OCI-LY1 (cell line): ENCODE measurements at regions not wholly inside any gene's neighbourhood (a gene's known extent, or its start where the extent isn't known, plus 50 kb on each side); places are given as distances from the start of the nearest gene placed in this dataset.

Experiments used
- H2AFZ ChIP-seq: fragments of 200-600 bp; sonication (generic), shearing (Covaris generic); 2 replicates; pipeline ENCODE4 v1.6.0; 2014; ENCODE audit warnings: antibody characterized with exemption, mild to moderate bottlenecking, low read length
- H3F3A ChIP-seq: fragments of 200-600 bp; sonication (generic), shearing (Covaris generic); 2 replicates; pipeline ENCODE4 v1.6.0; 2014; ENCODE audit warnings: mild to moderate bottlenecking, antibody characterized with exemption, low read length, moderate library complexity; ENCODE audit not compliant: insufficient read depth
- H3K27ac ChIP-seq: fragments of 200-600 bp; sonication (generic); 2 replicates; pipeline ENCODE4 v1.5.1; 2014; ENCODE audit warnings: low read length, mixed run types, mild to moderate bottlenecking, low read depth; ENCODE audit not compliant: poor library complexity, severe bottlenecking
- H3K27me3 ChIP-seq: fragments of 200-600 bp; sonication (generic); 2 replicates; pipeline ENCODE4 v1.6.0; 2014; ENCODE audit warnings: antibody characterized with exemption, mild to moderate bottlenecking, low read length, moderate library complexity; ENCODE audit not compliant: insufficient read depth
- H3K36me3 ChIP-seq: fragments of 200-600 bp; sonication (generic); 2 replicates; pipeline ENCODE4 v1.6.1; 2014; ENCODE audit warnings: mild to moderate bottlenecking, antibody characterized with exemption, low read length, moderate library complexity, mixed read lengths; ENCODE audit not compliant: insufficient read depth
- H3K4me1 ChIP-seq: fragments of 200-600 bp; sonication (generic); 2 replicates; pipeline ENCODE4 v1.5.1; 2014; ENCODE audit warnings: mild to moderate bottlenecking, low read length, moderate library complexity; ENCODE audit not compliant: insufficient read depth, severe bottlenecking
- H3K4me2 ChIP-seq: fragments of 200-600 bp; sonication (generic), shearing (Covaris generic); 2 replicates; pipeline ENCODE4 v1.6.1; 2014; ENCODE audit warnings: low read length
- H3K4me3 ChIP-seq: fragments of 200-600 bp; sonication (generic); 2 replicates; pipeline ENCODE4 v1.5.1; 2014; ENCODE audit warnings: low read length, low read depth, mild to moderate bottlenecking, mixed read lengths; ENCODE audit not compliant: poor library complexity, severe bottlenecking
- H3K79me2 ChIP-seq: fragments of 200-600 bp; shearing (Covaris generic); 2 replicates; pipeline ENCODE4 v1.6.1; 2016; ENCODE audit warnings: mixed run types, low read length, mixed read lengths; ENCODE audit not compliant: insufficient read depth
- H3K9ac ChIP-seq: fragments of 200-600 bp; sonication (generic), shearing (Covaris generic); 2 replicates; pipeline ENCODE4 v1.6.1; 2014; ENCODE audit warnings: mild to moderate bottlenecking, low read length, mixed read lengths
- H3K9me2 ChIP-seq: fragments of 200-600 bp; sonication (generic), shearing (Covaris generic); 2 replicates; pipeline ENCODE4 v1.6.1; 2014; ENCODE audit warnings: low read depth, mild to moderate bottlenecking, low read length, mixed read lengths
- H3K9me3 ChIP-seq: fragments of 200-600 bp; shearing (Covaris generic); 2 replicates; pipeline ENCODE4 v1.6.1; 2014; ENCODE audit warnings: low read length, mixed read lengths
- H4K20me1 ChIP-seq: fragments of 200-600 bp; sonication (generic), shearing (Covaris generic); 2 replicates; pipeline ENCODE4 v1.6.0; 2016; ENCODE audit warnings: mild to moderate bottlenecking, low read length; ENCODE audit not compliant: insufficient read depth
- EZH2 ChIP-seq: fragments of 200-600 bp; sonication (generic), shearing (Covaris generic); IDR thresholded peaks from 2 replicates; pipeline ENCODE4 v1.8.0; 2017; ENCODE audit warnings: borderline replicate concordance, mixed run types, mild to moderate bottlenecking, antibody characterized with exemption, low read length, moderate library complexity, mixed read lengths
- TF ChIP-seq, protein P1 (sequence below): fragments of 200-600 bp; sonication (generic), shearing (Covaris generic); IDR thresholded peaks from 2 replicates; pipeline ENCODE4 v1.5.1; 2017; ENCODE audit warnings: mild to moderate bottlenecking, antibody characterized with exemption, low read length, moderate library complexity, mixed read lengths

DNA sequence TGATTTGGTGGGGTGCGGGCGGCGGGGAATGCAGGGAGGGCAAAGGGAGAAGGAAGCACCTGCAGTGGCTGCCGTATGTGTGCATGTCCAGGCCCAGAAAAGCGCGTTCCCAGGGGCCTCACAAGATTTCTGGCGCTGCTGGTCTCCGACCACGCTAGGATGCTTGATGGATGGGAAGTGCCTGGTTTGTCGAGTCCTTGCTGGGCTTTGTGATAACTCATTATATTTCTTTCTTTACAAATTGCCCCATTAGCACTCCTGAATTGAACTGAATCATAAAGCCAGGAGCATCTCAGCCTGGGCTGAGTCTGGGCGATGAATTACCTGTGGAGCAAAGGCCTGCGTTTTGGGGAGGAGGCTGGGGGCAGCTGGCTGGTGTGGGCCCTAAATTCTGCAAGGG is 69.2 kb upstream of the LMO1 start:
- Histone ChIP-seq H3K4me2 (no peak overlapping the region), H3F3A (no peaks in the 10 kb centered on the region), H3K27me3 (peaks cover 6% of the 10 kb centered on the region; the same call in 1 of the 2 replicates), H3K9ac (no peak overlapping the region), H3K4me3 (no peak overlapping the region), H2AFZ (no peak overlapping the region), H4K20me1 (no peaks in the 10 kb centered on the region), H3K4me1 (no peaks in the 10 kb centered on the region), H3K79me2 (no peaks in the 10 kb centered on the region), H3K9me3 (no peaks in the 10 kb centered on the region), H3K9me2 (no peaks in the 10 kb centered on the region), H3K27ac (no peak overlapping the region), H3K36me3 (no peaks in the 10 kb centered on the region)
- TF ChIP-seq EZH2, result no peak
- TF ChIP-seq, protein P1, sequence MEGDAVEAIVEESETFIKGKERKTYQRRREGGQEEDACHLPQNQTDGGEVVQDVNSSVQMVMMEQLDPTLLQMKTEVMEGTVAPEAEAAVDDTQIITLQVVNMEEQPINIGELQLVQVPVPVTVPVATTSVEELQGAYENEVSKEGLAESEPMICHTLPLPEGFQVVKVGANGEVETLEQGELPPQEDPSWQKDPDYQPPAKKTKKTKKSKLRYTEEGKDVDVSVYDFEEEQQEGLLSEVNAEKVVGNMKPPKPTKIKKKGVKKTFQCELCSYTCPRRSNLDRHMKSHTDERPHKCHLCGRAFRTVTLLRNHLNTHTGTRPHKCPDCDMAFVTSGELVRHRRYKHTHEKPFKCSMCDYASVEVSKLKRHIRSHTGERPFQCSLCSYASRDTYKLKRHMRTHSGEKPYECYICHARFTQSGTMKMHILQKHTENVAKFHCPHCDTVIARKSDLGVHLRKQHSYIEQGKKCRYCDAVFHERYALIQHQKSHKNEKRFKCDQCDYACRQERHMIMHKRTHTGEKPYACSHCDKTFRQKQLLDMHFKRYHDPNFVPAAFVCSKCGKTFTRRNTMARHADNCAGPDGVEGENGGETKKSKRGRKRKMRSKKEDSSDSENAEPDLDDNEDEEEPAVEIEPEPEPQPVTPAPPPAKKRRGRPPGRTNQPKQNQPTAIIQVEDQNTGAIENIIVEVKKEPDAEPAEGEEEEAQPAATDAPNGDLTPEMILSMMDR, result no peak

DNA sequence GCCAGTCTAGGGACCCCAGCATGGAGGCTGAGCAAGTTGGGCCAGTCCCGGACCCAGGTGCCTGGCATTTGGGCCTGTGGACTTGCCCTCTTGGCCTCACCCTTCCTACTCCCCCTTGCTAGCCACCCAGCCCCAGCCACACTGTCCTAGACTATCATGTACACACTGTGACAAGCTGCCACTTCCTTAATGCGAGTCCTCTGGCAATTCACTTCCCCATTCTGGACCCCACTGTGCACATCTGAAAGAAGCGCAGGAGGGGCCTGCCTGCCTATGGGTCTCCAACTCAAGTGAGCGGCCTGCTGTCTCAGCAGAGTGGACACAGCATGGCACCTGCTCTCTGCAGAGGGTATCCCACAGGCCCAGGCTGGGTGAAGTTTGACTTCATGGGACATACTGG is 68.5 kb upstream of the LMO1 start:
- H4K20me1 ChIP-seq, result no peaks in the 10 kb centered on the region
- no peak overlapping the region for H3K9ac ChIP-seq
- no peaks in the 10 kb centered on the region for H3K79me2 ChIP-seq
- TF ChIP-seq, protein P1, result no peak
- TF ChIP-seq EZH2, result no peak
- no peak overlapping the region for H3K4me2 ChIP-seq
- no peaks in the 10 kb centered on the region for H3K9me3 ChIP-seq
- H3K9me2 ChIP-seq, result no peaks in the 10 kb centered on the region
- H3K27me3 ChIP-seq, result peaks cover 6% of the 10 kb centered on the region; the same call in 1 of the 2 replicates
- no peaks in the 10 kb centered on the region for H3K4me1 ChIP-seq
- no peak overlapping the region for H3K4me3 ChIP-seq
- H2AFZ ChIP-seq, result no peak overlapping the region
- no peak overlapping the region for H3K27ac ChIP-seq
- H3F3A ChIP-seq, result no peaks in the 10 kb centered on the region
- no peaks in the 10 kb centered on the region for H3K36me3 ChIP-seq

DNA sequence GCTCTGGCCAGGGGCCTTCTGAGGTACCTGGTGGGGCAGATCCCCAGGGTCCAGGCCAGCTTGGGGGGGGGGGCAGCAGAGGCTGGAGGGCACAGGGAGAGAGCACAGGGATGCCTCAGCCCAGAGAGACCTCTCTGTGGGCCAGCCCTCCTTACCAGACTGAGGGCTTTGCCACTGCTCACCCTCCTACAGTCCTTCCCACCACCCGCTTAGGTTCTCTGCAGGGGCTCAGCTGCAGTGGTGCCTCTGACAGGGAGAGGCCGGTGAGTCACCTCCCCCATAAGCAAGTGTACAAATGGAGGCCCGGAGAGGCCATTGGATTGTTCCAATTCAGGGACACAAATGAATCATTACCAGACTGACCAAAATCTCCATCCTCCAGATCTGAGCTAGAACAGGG is 68.1 kb upstream of the LMO1 start:
- Histone ChIP-seq H4K20me1 (no peaks in the 10 kb centered on the region), H3F3A (no peaks in the 10 kb centered on the region)
- TF ChIP-seq EZH2, result no peak
- TF ChIP-seq, protein P1, result no peak

More for the DNA sequence above, 68.1 kb upstream of the LMO1 start:
- Histone ChIP-seq H3K4me1 (no peaks in the 10 kb centered on the region), H3K4me3 (no peak overlapping the region), H3K27ac (no peak overlapping the region), H3K9me2 (no peaks in the 10 kb centered on the region), H3K79me2 (no peaks in the 10 kb centered on the region), H3K27me3 (peaks cover 6% of the 10 kb centered on the region; the same call in 1 of the 2 replicates), H3K36me3 (no peaks in the 10 kb centered on the region), H3K9me3 (no peaks in the 10 kb centered on the region), H3K9ac (no peak overlapping the region), H2AFZ (no peak overlapping the region), H3K4me2 (no peak overlapping the region)
